AG04450 (cell line): ENCODE measurements at regions not wholly inside any gene's neighbourhood (a gene's known extent, or its start where the extent isn't known, plus 50 kb on each side); places are given as distances from the start of the nearest gene placed in this dataset.

Experiments
- CTCF ChIA-PET: fragments of 300-600, 350-600 bp; formaldehyde crosslinking; extraction: SDS; loops from one replicate; lab custom pipeline; 2022; ENCODE audit warnings: antibody characterized with exemption, inconsistent platforms; lab: Charles Lee
- POLR2A ChIA-PET: fragments of 350-600 bp; formaldehyde crosslinking; extraction: SDS; loops from one replicate; lab custom pipeline; 2021; ENCODE audit warnings: antibody characterized with exemption, inconsistent platforms; lab: Yijun Ruan, JAX
- DNase-seq: peaks from one replicate; pipeline ENCODE4 v3.0.0-alpha.2; 2011; ENCODE audit warnings: low read depth, low spot score
- H3K27ac ChIP-seq: one replicate; pipeline ENCODE4 v1.5.1; 2012; ENCODE audit warnings: low read depth, low read length, control low read depth
- H3K27me3 ChIP-seq: one replicate; pipeline ENCODE4 v1.6.0; 2012; ENCODE audit warnings: low read length; ENCODE audit not compliant: control insufficient read depth, insufficient read depth
- H3K4me3 ChIP-seq: 2 replicates; pipeline ENCODE4 v1.5.1; 2011; ENCODE audit warnings: mild to moderate bottlenecking, low read depth, low read length, control low read depth
- H3K9me3 ChIP-seq: 2 replicates; pipeline ENCODE4 v1.5.1; 2012; ENCODE audit warnings: low read length; ENCODE audit not compliant: control insufficient read depth, insufficient read depth
- TF ChIP-seq, protein P1 (sequence below): IDR thresholded peaks from 2 replicates; pipeline ENCODE4 v1.5.1; 2011; ENCODE audit warnings: low read depth, low read length, control low read depth, inconsistent platforms

DNA sequence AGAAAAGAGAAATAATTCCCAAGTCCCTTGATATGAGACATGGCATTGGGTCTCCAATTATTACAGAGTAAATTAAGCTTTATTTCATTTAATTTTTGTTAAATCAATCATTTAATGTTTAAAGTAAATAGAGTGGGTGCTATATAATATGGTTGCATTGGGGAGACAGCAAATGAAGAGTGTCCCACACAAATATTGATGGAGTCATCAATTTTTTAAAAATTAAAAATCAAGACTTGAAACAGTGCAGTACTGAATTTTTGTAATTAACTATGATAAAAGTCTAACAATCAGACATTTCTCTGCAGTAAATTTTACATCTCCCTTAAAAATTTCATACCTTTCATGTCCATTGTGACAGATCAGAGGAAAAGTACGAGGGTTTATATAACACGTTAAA lies 193.9 kb upstream of the ID4 start:
- ChIA-PET CTCF (interaction anchor here (1.0 kb wide), 1 partner anchor 483 kb away, joined by 4 read pairs; no protein-coding TSS in a partner anchor), POLR2A (no interaction called here)
- Histone ChIP-seq H3K9me3 (peaks cover 2% of the 10 kb centered on the region; the same call in 1 of the 2 replicates), H3K27ac (no peak overlapping the region), H3K27me3 (no peaks in the 10 kb centered on the region), H3K4me3 (no peak overlapping the region)
- no peak for DNase-seq
- TF ChIP-seq, protein P1, sequence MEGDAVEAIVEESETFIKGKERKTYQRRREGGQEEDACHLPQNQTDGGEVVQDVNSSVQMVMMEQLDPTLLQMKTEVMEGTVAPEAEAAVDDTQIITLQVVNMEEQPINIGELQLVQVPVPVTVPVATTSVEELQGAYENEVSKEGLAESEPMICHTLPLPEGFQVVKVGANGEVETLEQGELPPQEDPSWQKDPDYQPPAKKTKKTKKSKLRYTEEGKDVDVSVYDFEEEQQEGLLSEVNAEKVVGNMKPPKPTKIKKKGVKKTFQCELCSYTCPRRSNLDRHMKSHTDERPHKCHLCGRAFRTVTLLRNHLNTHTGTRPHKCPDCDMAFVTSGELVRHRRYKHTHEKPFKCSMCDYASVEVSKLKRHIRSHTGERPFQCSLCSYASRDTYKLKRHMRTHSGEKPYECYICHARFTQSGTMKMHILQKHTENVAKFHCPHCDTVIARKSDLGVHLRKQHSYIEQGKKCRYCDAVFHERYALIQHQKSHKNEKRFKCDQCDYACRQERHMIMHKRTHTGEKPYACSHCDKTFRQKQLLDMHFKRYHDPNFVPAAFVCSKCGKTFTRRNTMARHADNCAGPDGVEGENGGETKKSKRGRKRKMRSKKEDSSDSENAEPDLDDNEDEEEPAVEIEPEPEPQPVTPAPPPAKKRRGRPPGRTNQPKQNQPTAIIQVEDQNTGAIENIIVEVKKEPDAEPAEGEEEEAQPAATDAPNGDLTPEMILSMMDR: no peak

DNA sequence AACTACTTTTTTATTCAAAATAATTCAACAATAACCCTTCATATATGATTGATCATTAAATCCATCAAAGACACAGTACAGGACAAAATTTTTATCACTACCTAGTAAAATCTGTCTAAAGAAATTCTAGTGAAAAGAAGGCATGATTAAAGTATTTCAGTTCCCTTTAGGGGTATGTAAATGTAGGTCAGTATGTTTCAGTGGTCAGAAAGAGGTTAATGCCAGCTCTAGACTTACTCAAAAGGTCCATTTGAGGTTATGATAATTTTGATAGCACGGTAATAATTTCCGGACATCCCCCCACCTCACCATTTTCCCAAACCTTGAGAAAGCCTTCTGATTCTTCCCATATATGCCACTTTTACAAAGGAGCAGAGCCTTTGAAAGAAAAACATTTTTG lies 193.5 kb upstream of the ID4 start:
- Histone ChIP-seq H3K27ac (no peak overlapping the region), H3K27me3 (no peaks in the 10 kb centered on the region), H3K9me3 (peaks cover 2% of the 10 kb centered on the region; the same call in 1 of the 2 replicates), H3K4me3 (no peak overlapping the region)
- TF ChIP-seq, protein P1: no peak
- CTCF ChIA-PET: interaction anchor here (1.0 kb wide), 1 partner anchor 483 kb away, joined by 4 read pairs; no protein-coding TSS in a partner anchor
- POLR2A ChIA-PET: no interaction called here
- DNase-seq: no peak

DNA sequence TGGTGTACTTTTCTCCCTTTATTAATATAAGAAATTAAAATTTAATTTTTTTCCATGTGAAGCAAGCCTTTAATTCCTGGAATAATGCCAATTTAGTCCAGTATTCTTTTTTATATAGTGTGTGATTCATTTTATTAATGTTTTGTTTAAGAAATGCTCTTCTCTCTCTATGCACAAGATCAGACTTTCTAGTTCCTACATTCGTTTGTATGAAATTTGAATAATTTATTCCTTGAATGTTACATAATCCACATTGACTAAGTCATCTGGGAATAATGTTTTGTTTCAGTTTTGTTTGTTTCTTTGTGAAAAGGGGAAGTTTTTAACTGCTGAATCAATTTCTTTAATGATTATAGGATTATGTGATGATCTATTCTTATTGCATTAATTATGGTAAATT lies 181.4 kb upstream of the ID4 start:
- no peak overlapping the region for H3K4me3 ChIP-seq

DNA sequence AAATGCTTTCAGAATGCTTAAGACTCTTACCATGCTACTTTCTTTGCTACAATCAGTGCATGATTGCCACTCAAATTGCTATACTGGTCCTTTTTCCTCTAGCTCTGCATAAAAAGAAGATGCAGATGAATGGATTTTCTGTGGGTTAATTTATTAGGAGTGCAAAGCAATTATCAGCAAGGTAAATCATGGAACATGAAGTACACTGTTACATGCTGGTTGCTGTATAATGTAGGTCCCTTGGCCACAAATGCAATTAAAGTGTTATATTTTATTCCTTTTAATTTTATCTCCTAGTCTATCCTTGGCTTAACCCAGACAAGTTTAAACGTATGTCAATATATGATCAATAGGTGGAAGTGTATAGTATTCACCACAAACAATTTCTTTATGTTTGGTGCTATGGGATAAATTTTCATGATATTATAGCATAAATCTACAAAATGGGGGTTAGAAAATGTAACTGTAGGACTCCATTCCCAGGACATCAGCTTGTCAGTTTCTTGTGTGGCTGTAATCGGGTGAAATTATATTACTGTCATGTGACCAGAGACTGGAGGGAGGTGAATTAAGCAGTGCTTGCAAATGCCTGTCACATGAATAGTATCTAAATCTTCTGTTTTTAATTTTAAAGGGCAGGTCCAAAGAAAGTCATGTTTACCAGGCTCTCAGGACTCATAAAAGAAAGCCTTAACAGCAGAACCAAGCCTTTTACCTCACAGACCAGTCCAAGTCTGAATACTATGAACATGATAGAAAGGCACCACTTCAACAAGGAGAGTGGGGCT lies 176.9 kb upstream of the ID4 start:
- no peak for DNase-seq
- ChIA-PET CTCF (no interaction called here), POLR2A (no interaction called here)
- Histone ChIP-seq H3K27me3 (no peaks in the 10 kb centered on the region), H3K27ac (no peak overlapping the region), H3K4me3 (no peak overlapping the region), H3K9me3 (no peaks in the 10 kb centered on the region)
- TF ChIP-seq, protein P1: no peak

More for the DNA sequence above, 181.4 kb upstream of the ID4 start:
- ChIA-PET CTCF (no interaction called here), POLR2A (no interaction called here)
- TF ChIP-seq, protein P1: no peak
- no peak for DNase-seq
- H3K27ac ChIP-seq: no peak overlapping the region
- H3K9me3 ChIP-seq: no peaks in the 10 kb centered on the region
- no peaks in the 10 kb centered on the region for H3K27me3 ChIP-seq

DNA sequence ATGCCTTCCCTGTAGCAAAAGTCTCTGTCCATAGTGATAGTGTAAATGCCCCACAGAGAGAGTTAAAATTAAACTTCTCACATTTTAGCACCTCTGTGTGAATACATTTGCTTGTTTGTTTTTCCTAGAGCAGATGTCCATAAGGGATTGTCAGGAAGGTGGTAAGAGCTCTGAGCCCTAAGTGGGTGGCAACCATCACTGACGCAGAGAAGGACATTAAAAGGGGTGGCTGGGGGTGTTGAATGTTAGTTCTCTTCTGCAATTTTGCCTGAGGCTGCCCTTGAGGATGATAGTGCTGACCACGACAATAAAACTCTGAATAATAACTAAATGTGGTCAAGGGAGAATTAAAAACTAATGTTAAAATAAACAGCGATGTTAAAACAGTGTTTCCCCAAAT lies 174.3 kb upstream of the ID4 start:
- ChIA-PET CTCF (no interaction called here), POLR2A (no interaction called here)
- no peak overlapping the region for H3K27ac ChIP-seq
- no peaks in the 10 kb centered on the region for H3K9me3 ChIP-seq
- DNase-seq: no peak
- H3K27me3 ChIP-seq: no peaks in the 10 kb centered on the region
- TF ChIP-seq, protein P1: no peak
- H3K4me3 ChIP-seq: no peak overlapping the region
